Endothelial cell of umbilical vein (primary cell): ENCODE measurements at regions not wholly inside any gene's neighbourhood (a gene's known extent, or its start where the extent isn't known, plus 50 kb on each side); places are given as distances from the start of the nearest gene placed in this dataset.

Experiments used
- BruUV-seq: library from RNA; stranded (reverse); fragments of 400-500 nt; replicated peaks from 2 replicates; lab custom pipeline; 2021; lab: Mats Ljungman, UMichigan
- CTCF ChIA-PET: fragments of 300-600, 350-600 bp; sonication (Branson Sonifier 250); formaldehyde crosslinking; loops from one replicate; lab custom pipeline; 2021; ENCODE audit warnings: antibody characterized with exemption, inconsistent platforms; lab: Charles Lee
- POLR2A ChIA-PET: fragments of 300-600, 350-600 bp; sonication (Branson Sonifier 250); formaldehyde crosslinking; loops from one replicate; lab custom pipeline; 2021; ENCODE audit warnings: antibody characterized with exemption, inconsistent platforms; lab: Charles Lee
- DNase-seq: peaks from one replicate; pipeline ENCODE4 v3.0.0-alpha.2; 2011; ENCODE audit warnings: low read depth, low spot score
- FAIRE-seq: peaks from 2 replicates; lab custom pipeline; 2011; peaks lifted over from hg19 to GRCh38; lab: Jason Lieb, UNC
- H2AFZ ChIP-seq: 2 replicates; pipeline ENCODE4 v1.6.0; 2012; ENCODE audit warnings: low read depth, low read length, control low read depth, inconsistent platforms
- H3K27ac ChIP-seq: 2 replicates; pipeline ENCODE4 v1.5.1; 2011; ENCODE audit warnings: low read depth, mild to moderate bottlenecking, control low read depth, low read length, moderate library complexity; ENCODE audit not compliant: insufficient read depth
- H3K27me3 ChIP-seq, 2 experiments: 2 replicates each; pipeline versions ENCODE4 v1.6.0 to v1.6.1; 2011; ENCODE audit warnings: low read length in 2 of 2, mixed read lengths in 1 of 2; ENCODE audit not compliant: control insufficient read depth in 2 of 2, insufficient read depth in 2 of 2
- H3K36me3 ChIP-seq, 2 experiments: 2 replicates in 1 of 2; 3 replicates in 1 of 2; pipeline ENCODE4 v1.5.1; 2011; ENCODE audit warnings: low read length in 2 of 2, mild to moderate bottlenecking in 1 of 2, moderate library complexity in 1 of 2; ENCODE audit not compliant: control insufficient read depth in 2 of 2, insufficient read depth in 2 of 2; ENCODE audit errors: extremely low read depth in 1 of 2
- H3K4me1 ChIP-seq: 3 replicates; pipeline ENCODE4 v1.5.1; 2011; ENCODE audit warnings: mild to moderate bottlenecking, low read length; ENCODE audit not compliant: control insufficient read depth, insufficient read depth; ENCODE audit errors: extremely low read depth
- H3K4me2 ChIP-seq: 2 replicates; pipeline ENCODE4 v1.6.1; 2011; ENCODE audit warnings: low read length, control low read depth, mixed read lengths; ENCODE audit not compliant: insufficient read depth
- H3K4me3 ChIP-seq, 3 experiments: fragments of 200-600 bp in 1 of 3; sonication (generic), shearing (Covaris generic) in 1 of 3; replicated peaks in 1 of 3; 2 replicates each; pipeline ENCODE4 v1.5.1; 2011 to 2016; ENCODE audit warnings: control low read depth in 3 of 3, low read length in 3 of 3, mild to moderate bottlenecking in 2 of 3, inconsistent platforms in 1 of 3, low read depth in 1 of 3, moderate library complexity in 1 of 3; ENCODE audit not compliant: insufficient read depth in 1 of 3
- H3K79me2 ChIP-seq: 2 replicates; pipeline ENCODE4 v1.6.0; 2012; ENCODE audit warnings: low read length, inconsistent platforms; ENCODE audit not compliant: control insufficient read depth, insufficient read depth
- H3K9ac ChIP-seq: replicated peaks from 2 replicates; pipeline ENCODE3; 2011; ENCODE audit warnings: low read length, control low read depth; ENCODE audit not compliant: insufficient read depth; ENCODE audit errors: extremely low read depth
- H3K9me1 ChIP-seq: replicated peaks from 3 replicates; pipeline ENCODE4 v1.6.0; 2011; ENCODE audit warnings: mild to moderate bottlenecking, low read length; ENCODE audit not compliant: control insufficient read depth, insufficient read depth; ENCODE audit errors: extremely low read depth
- H3K9me3 ChIP-seq: replicated peaks from 2 replicates; pipeline ENCODE4 v1.5.1; 2012; ENCODE audit warnings: low read length, inconsistent platforms; ENCODE audit not compliant: control insufficient read depth, insufficient read depth
- H4K20me1 ChIP-seq: replicated peaks from 2 replicates; pipeline ENCODE3; 2011; ENCODE audit warnings: mild to moderate bottlenecking, low read length; ENCODE audit not compliant: control insufficient read depth, insufficient read depth; ENCODE audit errors: extremely low read depth
- EZH2 ChIP-seq: IDR thresholded peaks from 2 replicates; pipeline ENCODE4 v1.6.1; 2012; ENCODE audit warnings: borderline replicate concordance, low read depth, mild to moderate bottlenecking, moderate library complexity, low read length, inconsistent platforms; ENCODE audit not compliant: severe bottlenecking
- FOS ChIP-seq: IDR thresholded peaks from 2 replicates; pipeline ENCODE4 v1.6.1; 2011; ENCODE audit warnings: mild to moderate bottlenecking, low read length, moderate library complexity, borderline replicate concordance; ENCODE audit not compliant: insufficient read depth
- GATA2 ChIP-seq: IDR thresholded peaks from 2 replicates; pipeline ENCODE4 v1.7.0; 2011; ENCODE audit warnings: low read depth, mild to moderate bottlenecking, moderate library complexity, mixed read lengths, low read length; ENCODE audit not compliant: insufficient read length, insufficient read depth
- JUN ChIP-seq: IDR thresholded peaks from 2 replicates; pipeline ENCODE4 v1.6.1; 2011; ENCODE audit warnings: borderline replicate concordance, low read depth; ENCODE audit not compliant: insufficient read length, insufficient read depth
- MAX ChIP-seq: IDR thresholded peaks from 2 replicates; pipeline ENCODE4 v1.6.1; 2011; ENCODE audit not compliant: insufficient read depth, insufficient read length
- MYC ChIP-seq: IDR thresholded peaks from one replicate; pipeline ENCODE4 v1.6.1; 2011; ENCODE audit warnings: mild to moderate bottlenecking, low read depth, low read length
- POLR2A ChIP-seq: IDR thresholded peaks from 2 replicates; pipeline ENCODE4 v1.6.1; 2012; ENCODE audit warnings: low read depth, mild to moderate bottlenecking, control low read depth, low read length
- POLR2AphosphoS5 ChIP-seq: IDR thresholded peaks from 2 replicates; pipeline ENCODE4 v1.6.1; 2012; ENCODE audit warnings: low read depth, mild to moderate bottlenecking, control low read depth, low read length, moderate library complexity; ENCODE audit not compliant: insufficient read depth
- dilution Hi-C: fragments of 300-500 bp; cut with MboI; formaldehyde crosslinking; loops from one replicate; pipeline ENCODE4 v1.15.0; 2019; ENCODE audit warnings: low sequenced_read_pairs; ENCODE audit not compliant: extremely low pct_ligation_motif_present
- intact Hi-C: fragments of 100-400 bp; cut with micrococcal nuclease; formaldehyde crosslinking; loops from one replicate; pipeline ENCODE4 v1.10.0; 2022
- TF ChIP-seq, protein P1 (sequence below), 2 donors: IDR thresholded peaks; 1 replicate in 1 of 2; 2 replicates in 1 of 2; pipeline ENCODE4 v1.5.1; 2011; ENCODE audit warnings: low read length in 2 of 2, mild to moderate bottlenecking in 2 of 2, moderate library complexity in 2 of 2, control low read depth in 1 of 2, inconsistent platforms in 1 of 2, low read depth in 1 of 2; ENCODE audit not compliant: insufficient read depth in 1 of 2; ENCODE audit errors: extremely low read depth in 1 of 2

DNA sequence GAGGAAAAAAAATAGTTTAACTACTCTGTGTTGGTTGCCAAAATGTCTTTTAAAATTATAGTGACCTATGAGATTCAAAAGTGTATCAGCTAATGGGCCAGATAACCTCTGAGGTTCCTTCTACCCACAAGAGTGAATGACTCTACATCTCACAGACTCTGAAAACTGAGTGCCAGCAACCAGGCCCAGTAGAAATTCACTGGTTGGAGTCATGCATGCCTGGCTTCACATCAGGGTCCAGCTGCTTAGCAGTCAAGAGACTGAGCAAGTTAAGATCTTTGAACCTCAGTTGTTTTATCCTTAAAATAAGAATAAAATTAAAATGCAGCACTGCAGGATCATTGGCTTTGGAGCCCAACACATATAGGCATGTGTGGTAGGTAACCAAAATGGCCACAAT lies 342.6 kb upstream of the NFIA start:
- H3K4me1 ChIP-seq, result no peaks in the 10 kb centered on the region
- H3K36me3 ChIP-seq, result no peaks in the 10 kb centered on the region
- CTCF ChIA-PET, result no interaction called here
- no peak overlapping the region for H2AFZ ChIP-seq
- H3K27ac ChIP-seq, result no peak overlapping the region
- no peak overlapping the region for H3K9ac ChIP-seq
- TF ChIP-seq MAX, result no peak
- TF ChIP-seq GATA2, result no peak
- TF ChIP-seq POLR2A, result no peak
- no peak for TF ChIP-seq POLR2AphosphoS5
- TF ChIP-seq, protein P1, sequence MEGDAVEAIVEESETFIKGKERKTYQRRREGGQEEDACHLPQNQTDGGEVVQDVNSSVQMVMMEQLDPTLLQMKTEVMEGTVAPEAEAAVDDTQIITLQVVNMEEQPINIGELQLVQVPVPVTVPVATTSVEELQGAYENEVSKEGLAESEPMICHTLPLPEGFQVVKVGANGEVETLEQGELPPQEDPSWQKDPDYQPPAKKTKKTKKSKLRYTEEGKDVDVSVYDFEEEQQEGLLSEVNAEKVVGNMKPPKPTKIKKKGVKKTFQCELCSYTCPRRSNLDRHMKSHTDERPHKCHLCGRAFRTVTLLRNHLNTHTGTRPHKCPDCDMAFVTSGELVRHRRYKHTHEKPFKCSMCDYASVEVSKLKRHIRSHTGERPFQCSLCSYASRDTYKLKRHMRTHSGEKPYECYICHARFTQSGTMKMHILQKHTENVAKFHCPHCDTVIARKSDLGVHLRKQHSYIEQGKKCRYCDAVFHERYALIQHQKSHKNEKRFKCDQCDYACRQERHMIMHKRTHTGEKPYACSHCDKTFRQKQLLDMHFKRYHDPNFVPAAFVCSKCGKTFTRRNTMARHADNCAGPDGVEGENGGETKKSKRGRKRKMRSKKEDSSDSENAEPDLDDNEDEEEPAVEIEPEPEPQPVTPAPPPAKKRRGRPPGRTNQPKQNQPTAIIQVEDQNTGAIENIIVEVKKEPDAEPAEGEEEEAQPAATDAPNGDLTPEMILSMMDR (IDR thresholded peaks at IDR 0.05; ENCODE audit: extremely low read depth in 1 of 2, insufficient read depth in 1 of 2, low read depth in 1 of 2, low read length in 2 of 2), result no peak
- TF ChIP-seq FOS, result no peak
- no peak for TF ChIP-seq EZH2
- TF ChIP-seq JUN, result no peak
- TF ChIP-seq MYC, result no peak
- intact Hi-C loops, result no loop called here
- no peaks in the 10 kb centered on the region for H3K9me3 ChIP-seq
- no TSS peak for BruUV-seq
- DNase-seq, result no peak
- no peak overlapping the region for H3K4me3 ChIP-seq
- no peaks in the 10 kb centered on the region for H4K20me1 ChIP-seq
- no peak overlapping the region for H3K4me2 ChIP-seq
- no peak for FAIRE-seq
- H3K27me3 ChIP-seq, result no peaks in the 10 kb centered on the region
- no peaks in the 10 kb centered on the region for H3K9me1 ChIP-seq
- no peaks in the 10 kb centered on the region for H3K79me2 ChIP-seq
- POLR2A ChIA-PET, result no interaction called here
- dilution Hi-C loops, result no loop called here
